NT2/D1 (cell line): ENCODE measurements at regions not wholly inside any gene's neighbourhood (a gene's known extent, or its start where the extent isn't known, plus 50 kb on each side); places are given as distances from the start of the nearest gene placed in this dataset.

Experiments used
- SUZ12 ChIP-seq: IDR thresholded peaks from 2 replicates; pipeline ENCODE4 v1.6.1; 2011; ENCODE audit not compliant: insufficient read length, insufficient read depth; ENCODE audit errors: extremely low read depth
- YY1 ChIP-seq: IDR thresholded peaks from 2 replicates; pipeline ENCODE4 v1.6.1; 2011; ENCODE audit not compliant: insufficient read length, insufficient read depth
- ZNF274 ChIP-seq: IDR thresholded peaks from 2 replicates; pipeline ENCODE4 v1.6.1; 2011; ENCODE audit warnings: mild to moderate bottlenecking, low read depth, low read length

- TF ChIP-seq ZNF274: no peak
- no peak for TF ChIP-seq YY1
- no peak for TF ChIP-seq SUZ12
Observed at GRCh38 chr9:86507212-86507630, 153.0 kb upstream of the TUT7 start.
